CD14-positive monocyte (primary cell): ENCODE measurements at regions not wholly inside any gene's neighbourhood (a gene's known extent, or its start where the extent isn't known, plus 50 kb on each side); places are given as distances from the start of the nearest gene placed in this dataset.

ENCODE experiments used
- DNase-seq, 3 donors: peaks; one replicate each; pipeline ENCODE4 v3.0.0-alpha.2; 2011 to 2022
- H2AFZ ChIP-seq: 2 replicates; pipeline ENCODE4 v1.6.0; 2012; ENCODE audit warnings: mild to moderate bottlenecking, low read depth, low read length, inconsistent platforms; ENCODE audit not compliant: insufficient read depth, poor library complexity, severe bottlenecking
- H3K27ac ChIP-seq, 2 donors: 1 replicate in 1 of 2; 2 replicates in 1 of 2; pipeline ENCODE4 v1.5.1; 2012 to 2013; ENCODE audit warnings: low read length in 2 of 2, control low read depth in 1 of 2, inconsistent platforms in 1 of 2, low read depth in 1 of 2, mild to moderate bottlenecking in 1 of 2
- H3K27me3 ChIP-seq, 2 donors: one replicate each; pipeline versions ENCODE4 v1.6.0 to v1.6.1; 2011 to 2013; ENCODE audit warnings: low read length in 2 of 2; ENCODE audit not compliant: control insufficient read depth in 2 of 2, insufficient read depth in 2 of 2
- H3K36me3 ChIP-seq, 2 donors: replicated peaks in 1 of 2; 1 replicate in 1 of 2; 2 replicates in 1 of 2; pipeline versions ENCODE4 v1.5.1 to v1.6.1; 2012 to 2013; ENCODE audit warnings: low read length in 2 of 2, control low read depth in 1 of 2, inconsistent platforms in 1 of 2, mild to moderate bottlenecking in 1 of 2; ENCODE audit not compliant: insufficient read depth in 2 of 2, control insufficient read depth in 1 of 2
- H3K4me1 ChIP-seq, 2 donors: 1 replicate in 1 of 2; 2 replicates in 1 of 2; pipeline versions ENCODE4 v1.5.1 to v1.6.1; 2012 to 2013; ENCODE audit warnings: low read length in 2 of 2, control low read depth in 1 of 2, inconsistent platforms in 1 of 2, mild to moderate bottlenecking in 1 of 2, moderate library complexity in 1 of 2; ENCODE audit not compliant: insufficient read depth in 2 of 2, control insufficient read depth in 1 of 2
- H3K4me2 ChIP-seq: replicated peaks from 2 replicates; pipeline ENCODE3; 2012; ENCODE audit warnings: low read length, moderate library complexity, mild to moderate bottlenecking; ENCODE audit not compliant: poor library complexity, severe bottlenecking; ENCODE audit errors: extremely low read depth
- H3K4me3 ChIP-seq, 3 experiments: fragments of 200-600 bp in 1 of 3; sonication (generic) in 1 of 3; replicated peaks in 1 of 3; 1 replicate in 2 of 3; 2 replicates in 1 of 3; pipeline ENCODE4 v1.5.1; 2011 to 2013; ENCODE audit warnings: low read length in 3 of 3, mild to moderate bottlenecking in 3 of 3, control low read depth in 2 of 3, low read depth in 2 of 3, inconsistent platforms in 1 of 3, moderate library complexity in 1 of 3
- H3K79me2 ChIP-seq: 2 replicates; pipeline ENCODE4 v1.6.0; 2012; ENCODE audit warnings: mild to moderate bottlenecking, control low read depth, inconsistent platforms, low read length, moderate library complexity; ENCODE audit not compliant: insufficient read depth
- H3K9ac ChIP-seq: 2 replicates; pipeline ENCODE4 v1.6.0; 2017; ENCODE audit warnings: low read length, mild to moderate bottlenecking; ENCODE audit not compliant: insufficient read depth, poor library complexity, severe bottlenecking
- H3K9me3 ChIP-seq, 2 donors: replicated peaks in 1 of 2; 1 replicate in 1 of 2; 2 replicates in 1 of 2; pipeline versions ENCODE4 v1.5.1 to v1.6.1; 2012 to 2013; ENCODE audit warnings: low read length in 2 of 2, control low read depth in 1 of 2; ENCODE audit not compliant: control insufficient read depth in 1 of 2, insufficient read depth in 1 of 2
- H4K20me1 ChIP-seq: 2 replicates; pipeline ENCODE4 v1.6.0; 2012; ENCODE audit warnings: mild to moderate bottlenecking, low read length, control low read depth, moderate library complexity; ENCODE audit not compliant: insufficient read depth
- H3K27ac Mint-ChIP-seq, 7 donors: one replicate each; pipeline ENCODE4 v1.8.0; 2020; ENCODE audit warnings: mild to moderate bottlenecking in 7 of 7, mixed read lengths in 7 of 7, moderate library complexity in 6 of 7, inconsistent platforms in 2 of 7
- H3K27me3 Mint-ChIP-seq, 3 donors: one replicate each; pipeline ENCODE4 v1.8.0; 2021 to 2022; ENCODE audit warnings: low read depth in 3 of 3, mild to moderate bottlenecking in 3 of 3, mixed read lengths in 3 of 3, moderate library complexity in 3 of 3, inconsistent platforms in 1 of 3
- H3K36me3 Mint-ChIP-seq, 2 donors: one replicate each; pipeline ENCODE4 v1.8.0; 2020; ENCODE audit warnings: mixed read lengths in 2 of 2, inconsistent platforms in 1 of 2, mild to moderate bottlenecking in 1 of 2
- H3K4me1 Mint-ChIP-seq: one replicate; pipeline ENCODE4 v1.8.0; 2020; ENCODE audit warnings: mild to moderate bottlenecking, mixed read lengths
- H3K4me3 Mint-ChIP-seq, 2 donors: one replicate each; pipeline ENCODE4 v1.8.0; 2020; ENCODE audit warnings: mild to moderate bottlenecking in 2 of 2, mixed read lengths in 2 of 2, moderate library complexity in 1 of 2
- H3K9me3 Mint-ChIP-seq, 7 donors: one replicate each; pipeline ENCODE4 v1.8.0; 2020 to 2022; ENCODE audit warnings: mixed read lengths in 7 of 7, mild to moderate bottlenecking in 6 of 7, moderate library complexity in 6 of 7, inconsistent platforms in 2 of 7
- CTCF ChIP-seq: fragments of 200-600 bp; IDR thresholded peaks from one replicate; pipeline ENCODE4 v1.8.0; 2022; ENCODE audit warnings: antibody characterized with exemption, mild to moderate bottlenecking
- WGBS: methylation state at CpG from one replicate; pipeline ENCODE4 v1.1.5; 2013; ENCODE audit warnings: missing lambda C conversion rate; ENCODE audit not compliant: insufficient coverage; 5-methylcytosine and 5-hydroxymethylcytosine counted together
- intact Hi-C, 2 donors: fragments of 100-400 bp; cut with micrococcal nuclease; formaldehyde crosslinking; loops; one replicate each; pipeline versions ENCODE4 v1.15.0 to v1.15.1; 2023

GRCh38 chr1:116252785-116253184 is 120.3 kb upstream of the ATP1A1 start:
- Histone ChIP-seq H3K9me3 (no peaks in the 10 kb centered on the region), H2AFZ (no peak overlapping the region), H3K4me3 (no peak overlapping the region), H3K27me3 (no peaks in the 10 kb centered on the region), H3K4me2 (no peak overlapping the region), H3K4me1 (no peaks in the 10 kb centered on the region), H3K27ac (no peak overlapping the region), H3K79me2 (no peaks in the 10 kb centered on the region), H4K20me1 (no peaks in the 10 kb centered on the region), H3K9ac (no peak overlapping the region), H3K36me3 (no peaks in the 10 kb centered on the region)
- Mint-ChIP-seq H3K4me3 (no peak overlapping the region), H3K27me3 (peaks cover 0 to 3% (median 3%) of the 10 kb centered on the region in 3 donors), H3K4me1 (peaks cover 2% of the 10 kb centered on the region), H3K36me3 (no peaks in the 10 kb centered on the region), H3K9me3 (peaks cover 0 to 4% (median 0%) of the 10 kb centered on the region in 7 donors), H3K27ac (no peak overlapping the region)
- intact Hi-C loops, result no loop called here
- DNase-seq, result no peak
- no peak for TF ChIP-seq CTCF

- Mint-ChIP-seq H3K4me3 (no peak overlapping the region), H3K9me3 (peaks cover 0 to 2% (median 0%) of the 10 kb centered on the region in 7 donors), H3K27ac (no peak overlapping the region), H3K4me1 (peaks cover 7% of the 10 kb centered on the region), H3K36me3 (no peaks in the 10 kb centered on the region), H3K27me3 (peaks cover 0 to 4% (median 0%) of the 10 kb centered on the region in 3 donors)
- Histone ChIP-seq H3K9ac (no peak overlapping the region), H3K27ac (no peak overlapping the region), H3K36me3 (no peaks in the 10 kb centered on the region), H3K4me2 (no peak overlapping the region), H2AFZ (no peak overlapping the region), H3K9me3 (no peaks in the 10 kb centered on the region), H4K20me1 (no peaks in the 10 kb centered on the region), H3K4me1 (peaks cover 0 to under 1% of the 10 kb centered on the region in 2 donors), H3K27me3 (no peaks in the 10 kb centered on the region), H3K79me2 (no peaks in the 10 kb centered on the region), H3K4me3 (no peak overlapping the region)
- no CpG with 5 or more reads among the region's 5 CpGs for WGBS
- intact Hi-C loops, result no loop called here
- no peak for TF ChIP-seq CTCF
- no peak for DNase-seq
Observed at GRCh38 chr1:116253566-116254382, 119.3 kb upstream of the ATP1A1 start.
